ENCODE measurements at regions not wholly inside any gene's neighbourhood (a gene's known extent, or its start where the extent isn't known, plus 50 kb on each side); places are given as distances from the start of the nearest gene placed in this dataset.

- Histone ChIP-seq H3K4me1 (ENCODE audit: control insufficient read depth in 1 of 2, insufficient read depth in 2 of 2, low read length in 2 of 2) (no peaks in the 10 kb centered on the region), H3K36me3 (ENCODE audit: control insufficient read depth in 1 of 2, insufficient read depth in 2 of 2, low read length in 2 of 2) (no peaks in the 10 kb centered on the region), H3K27ac (ENCODE audit: low read length) (no peak overlapping the region), H3K27me3 (ENCODE audit: low read depth, low read length) (no peaks in the 10 kb centered on the region), H3K4me3 (ENCODE audit: low read depth in 1 of 2, low read length in 2 of 2) (no peak overlapping the region), H3K9me3 (ENCODE audit: control insufficient read depth in 1 of 2, low read length in 2 of 2) (no peaks in the 10 kb centered on the region)
These were observed 344.4 kb upstream of the PCDH9 start for GRCh38 chr13:67574320-67575233.

GRCh38 chr13:67568205-67568604 lies 338.1 kb upstream of the PCDH9 start:
- H3K36me3 ChIP-seq (ENCODE audit: control insufficient read depth in 1 of 2, insufficient read depth in 2 of 2, low read length in 2 of 2), result no peaks in the 10 kb centered on the region
- no peak overlapping the region for H3K4me3 ChIP-seq (ENCODE audit: low read depth in 1 of 2, low read length in 2 of 2)
- no peak overlapping the region for H3K27ac ChIP-seq (ENCODE audit: low read length)
- H3K9me3 ChIP-seq (ENCODE audit: control insufficient read depth in 1 of 2, low read length in 2 of 2), result no peaks in the 10 kb centered on the region
- no peaks in the 10 kb centered on the region for H3K4me1 ChIP-seq (ENCODE audit: control insufficient read depth in 1 of 2, insufficient read depth in 2 of 2, low read length in 2 of 2)
- H3K27me3 ChIP-seq (ENCODE audit: low read depth, low read length), result no peaks in the 10 kb centered on the region

GRCh38 chr13:67557642-67558241 lies 327.6 kb upstream of the PCDH9 start:
- H3K27me3 ChIP-seq (ENCODE audit: low read depth, low read length), result no peaks in the 10 kb centered on the region
- H3K36me3 ChIP-seq (ENCODE audit: control insufficient read depth in 1 of 2, insufficient read depth in 2 of 2, low read length in 2 of 2), result no peaks in the 10 kb centered on the region
- no peaks in the 10 kb centered on the region for H3K4me1 ChIP-seq (ENCODE audit: control insufficient read depth in 1 of 2, insufficient read depth in 2 of 2, low read length in 2 of 2)
- no peak overlapping the region for H3K4me3 ChIP-seq (ENCODE audit: low read depth in 1 of 2, low read length in 2 of 2)
- no peak overlapping the region for H3K27ac ChIP-seq (ENCODE audit: low read length)
- H3K9me3 ChIP-seq (ENCODE audit: control insufficient read depth in 1 of 2, low read length in 2 of 2), result peaks cover 0 to 4% of the 10 kb centered on the region in 2 donors

- no peak overlapping the region for H3K4me3 ChIP-seq (ENCODE audit: low read depth in 1 of 2, low read length in 2 of 2)
- no peaks in the 10 kb centered on the region for H3K4me1 ChIP-seq (ENCODE audit: control insufficient read depth in 1 of 2, insufficient read depth in 2 of 2, low read length in 2 of 2)
- no peaks in the 10 kb centered on the region for H3K27me3 ChIP-seq (ENCODE audit: low read depth, low read length)
- H3K36me3 ChIP-seq (ENCODE audit: control insufficient read depth in 1 of 2, insufficient read depth in 2 of 2, low read length in 2 of 2), result no peaks in the 10 kb centered on the region
- H3K27ac ChIP-seq (ENCODE audit: low read length), result no peak overlapping the region
- peaks cover 0 to 4% of the 10 kb centered on the region in 2 donors for H3K9me3 ChIP-seq (ENCODE audit: control insufficient read depth in 1 of 2, low read length in 2 of 2)
These were observed 327.0 kb upstream of the PCDH9 start for GRCh38 chr13:67557118-67557517.

DNA sequence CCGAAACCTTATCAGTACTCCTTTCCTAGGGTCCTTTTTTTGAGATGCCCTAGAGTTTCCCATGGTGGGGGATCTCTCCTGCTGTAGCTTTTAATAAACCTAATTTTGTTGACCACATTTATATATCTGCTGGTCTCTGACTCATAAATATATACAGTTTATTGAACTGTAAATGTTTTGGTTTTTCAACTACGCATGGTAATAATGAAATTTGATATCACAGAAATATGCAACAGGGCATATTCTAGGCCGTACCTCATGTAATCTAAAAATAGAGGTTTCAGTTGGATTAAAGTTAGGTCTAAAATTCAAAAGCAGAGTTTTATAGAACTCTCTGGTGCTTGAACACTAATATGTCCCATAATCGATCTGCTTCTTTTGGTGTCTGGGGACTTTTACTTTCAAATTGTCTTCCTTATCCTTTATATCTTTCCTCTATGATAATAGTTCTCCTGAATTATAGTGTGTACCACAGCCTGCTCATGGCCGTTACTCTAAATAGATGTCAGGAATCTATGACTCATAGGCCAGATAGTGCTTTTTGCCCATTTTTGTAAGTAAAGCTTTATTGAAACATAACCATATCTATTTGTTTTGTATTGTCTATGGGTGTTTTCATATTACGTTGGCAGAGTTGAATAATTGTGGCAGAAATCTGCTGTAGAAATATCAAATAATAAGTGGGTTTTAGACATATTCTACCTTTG lies 324.8 kb upstream of the PCDH9 start:
- H3K27ac ChIP-seq (ENCODE audit: low read length), result no peak overlapping the region
- H3K9me3 ChIP-seq (ENCODE audit: control insufficient read depth in 1 of 2, low read length in 2 of 2), result peaks cover 0 to 4% of the 10 kb centered on the region in 2 donors
- H3K36me3 ChIP-seq (ENCODE audit: control insufficient read depth in 1 of 2, insufficient read depth in 2 of 2, low read length in 2 of 2), result no peaks in the 10 kb centered on the region
- H3K4me3 ChIP-seq (ENCODE audit: low read depth in 1 of 2, low read length in 2 of 2), result no peak overlapping the region
- H3K4me1 ChIP-seq (ENCODE audit: control insufficient read depth in 1 of 2, insufficient read depth in 2 of 2, low read length in 2 of 2), result no peaks in the 10 kb centered on the region
- H3K27me3 ChIP-seq (ENCODE audit: low read depth, low read length), result no peaks in the 10 kb centered on the region

- no peaks in the 10 kb centered on the region for H3K36me3 ChIP-seq (ENCODE audit: control insufficient read depth in 1 of 2, insufficient read depth in 2 of 2, low read length in 2 of 2)
- H3K4me3 ChIP-seq (ENCODE audit: low read depth in 1 of 2, low read length in 2 of 2), result no peak overlapping the region
- peaks cover 0 to 4% of the 10 kb centered on the region in 2 donors for H3K9me3 ChIP-seq (ENCODE audit: control insufficient read depth in 1 of 2, low read length in 2 of 2)
- no peaks in the 10 kb centered on the region for H3K4me1 ChIP-seq (ENCODE audit: control insufficient read depth in 1 of 2, insufficient read depth in 2 of 2, low read length in 2 of 2)
- no peaks in the 10 kb centered on the region for H3K27me3 ChIP-seq (ENCODE audit: low read depth, low read length)
- no peak overlapping the region for H3K27ac ChIP-seq (ENCODE audit: low read length)
These were observed 324.1 kb upstream of the PCDH9 start for GRCh38 chr13:67554286-67554685.

- H3K27ac ChIP-seq (ENCODE audit: low read length), result no peak overlapping the region
- H3K36me3 ChIP-seq (ENCODE audit: control insufficient read depth in 1 of 2, insufficient read depth in 2 of 2, low read length in 2 of 2), result no peaks in the 10 kb centered on the region
- H3K4me3 ChIP-seq (ENCODE audit: low read depth in 1 of 2, low read length in 2 of 2), result no peak overlapping the region
- H3K27me3 ChIP-seq (ENCODE audit: low read depth, low read length), result no peaks in the 10 kb centered on the region
- H3K4me1 ChIP-seq (ENCODE audit: control insufficient read depth in 1 of 2, insufficient read depth in 2 of 2, low read length in 2 of 2), result no peaks in the 10 kb centered on the region
- H3K9me3 ChIP-seq (ENCODE audit: control insufficient read depth in 1 of 2, low read length in 2 of 2), result no peaks in the 10 kb centered on the region
These were observed 319.2 kb upstream of the PCDH9 start for GRCh38 chr13:67549331-67549730.

DNA sequence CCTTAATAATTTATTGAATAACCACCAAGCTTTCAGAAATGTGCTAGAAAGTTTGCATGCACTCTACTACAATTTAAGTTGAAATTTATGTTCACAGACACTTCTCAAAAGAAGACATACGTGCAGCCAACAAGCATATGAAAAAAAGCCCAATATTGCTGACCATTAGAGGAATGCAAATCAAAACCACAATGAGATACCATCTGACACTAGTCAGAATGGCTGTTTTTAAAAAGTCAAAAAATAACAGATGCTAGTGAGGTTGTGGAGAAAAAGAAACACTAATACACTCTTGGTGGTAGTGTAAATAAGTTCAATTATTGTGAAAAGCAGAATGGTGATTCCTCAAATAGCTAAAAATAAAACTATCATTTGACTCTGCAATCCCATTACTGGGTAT lies 308.8 kb upstream of the PCDH9 start:
- Histone ChIP-seq H3K4me1 (ENCODE audit: control insufficient read depth in 1 of 2, insufficient read depth in 2 of 2, low read length in 2 of 2) (no peaks in the 10 kb centered on the region), H3K9me3 (ENCODE audit: control insufficient read depth in 1 of 2, low read length in 2 of 2) (no peaks in the 10 kb centered on the region), H3K27me3 (ENCODE audit: low read depth, low read length) (no peaks in the 10 kb centered on the region), H3K27ac (ENCODE audit: low read length) (no peak overlapping the region), H3K36me3 (ENCODE audit: control insufficient read depth in 1 of 2, insufficient read depth in 2 of 2, low read length in 2 of 2) (no peaks in the 10 kb centered on the region), H3K4me3 (ENCODE audit: low read depth in 1 of 2, low read length in 2 of 2) (no peak overlapping the region)

GRCh38 chr13:67520886-67521285 lies 290.8 kb upstream of the PCDH9 start:
- Histone ChIP-seq H3K4me1 (ENCODE audit: control insufficient read depth in 1 of 2, insufficient read depth in 2 of 2, low read length in 2 of 2) (no peaks in the 10 kb centered on the region), H3K27me3 (ENCODE audit: low read depth, low read length) (no peaks in the 10 kb centered on the region), H3K36me3 (ENCODE audit: control insufficient read depth in 1 of 2, insufficient read depth in 2 of 2, low read length in 2 of 2) (no peaks in the 10 kb centered on the region), H3K27ac (ENCODE audit: low read length) (no peak overlapping the region), H3K4me3 (ENCODE audit: low read depth in 1 of 2, low read length in 2 of 2) (no peak overlapping the region), H3K9me3 (ENCODE audit: control insufficient read depth in 1 of 2, low read length in 2 of 2) (no peaks in the 10 kb centered on the region)

DNA sequence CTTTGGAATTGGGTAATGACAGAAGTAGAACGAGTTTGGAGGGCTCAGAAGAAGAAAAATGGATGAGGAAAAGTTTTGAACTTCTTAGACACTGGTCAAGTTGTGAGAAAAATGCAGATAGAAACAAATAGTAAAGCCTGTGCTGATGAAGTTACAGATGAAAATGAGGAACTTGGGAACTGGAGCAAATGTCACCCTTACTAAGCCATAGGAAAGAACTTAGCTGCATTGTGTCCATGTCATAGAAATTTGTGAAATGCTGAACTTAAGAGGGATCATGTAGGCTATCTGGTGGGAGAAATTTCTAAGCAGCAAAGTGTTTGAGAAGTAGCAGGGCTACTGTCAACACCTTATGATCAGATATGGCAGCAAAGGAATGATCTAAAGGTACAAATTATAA lies 289.2 kb upstream of the PCDH9 start:
- Histone ChIP-seq H3K4me1 (ENCODE audit: control insufficient read depth in 1 of 2, insufficient read depth in 2 of 2, low read length in 2 of 2) (no peaks in the 10 kb centered on the region), H3K36me3 (ENCODE audit: control insufficient read depth in 1 of 2, insufficient read depth in 2 of 2, low read length in 2 of 2) (no peaks in the 10 kb centered on the region), H3K27me3 (ENCODE audit: low read depth, low read length) (no peaks in the 10 kb centered on the region), H3K4me3 (ENCODE audit: low read depth in 1 of 2, low read length in 2 of 2) (no peak overlapping the region), H3K27ac (ENCODE audit: low read length) (no peak overlapping the region), H3K9me3 (ENCODE audit: control insufficient read depth in 1 of 2, low read length in 2 of 2) (no peaks in the 10 kb centered on the region)

GRCh38 chr13:67518785-67519184 lies 288.6 kb upstream of the PCDH9 start:
- Histone ChIP-seq H3K27ac (ENCODE audit: low read length) (no peak overlapping the region), H3K36me3 (ENCODE audit: control insufficient read depth in 1 of 2, insufficient read depth in 2 of 2, low read length in 2 of 2) (no peaks in the 10 kb centered on the region), H3K9me3 (ENCODE audit: control insufficient read depth in 1 of 2, low read length in 2 of 2) (no peaks in the 10 kb centered on the region), H3K4me3 (ENCODE audit: low read depth in 1 of 2, low read length in 2 of 2) (no peak overlapping the region), H3K4me1 (ENCODE audit: control insufficient read depth in 1 of 2, insufficient read depth in 2 of 2, low read length in 2 of 2) (no peaks in the 10 kb centered on the region), H3K27me3 (ENCODE audit: low read depth, low read length) (no peaks in the 10 kb centered on the region)

All from muscle layer of duodenum (tissue), 2 donors.